Frontal cortex (tissue), 3 donors: ENCODE measurements at regions not wholly inside any gene's neighbourhood (a gene's known extent, or its start where the extent isn't known, plus 50 kb on each side); places are given as distances from the start of the nearest gene placed in this dataset.

Experiments
- DNase-seq, 2 donors: peaks; one replicate each; pipeline ENCODE4 v3.0.0; 2012; ENCODE audit warnings: low spot score in 2 of 2
- FAIRE-seq: peaks from 2 replicates; lab custom pipeline; 2012; peaks lifted over from hg19 to GRCh38; lab: Jason Lieb, UNC
- donor health status: control.
- donor health status: control.
- donor health status: control.

- DNase-seq (no peak), FAIRE-seq (no peak)
These were observed 195.3 kb downstream of the ABHD5 start for GRCh38 chr3:43885908-43886618.

GRCh38 chr3:43892061-43892460 lies 201.3 kb downstream of the ABHD5 start:
- FAIRE-seq (no peak), DNase-seq (no peak)

GRCh38 chr3:43892526-43892925 lies 201.8 kb downstream of the ABHD5 start:
- FAIRE-seq (no peak), DNase-seq (no peak)

- DNase-seq, result no peak
- no peak for FAIRE-seq
These were observed 203.0 kb downstream of the ABHD5 start for GRCh38 chr3:43893727-43894126.

GRCh38 chr3:43894176-43895049 lies 203.7 kb downstream of the ABHD5 start:
- FAIRE-seq (no peak), DNase-seq (peak; percentile 53 to 71)

- FAIRE-seq (no peak), DNase-seq (no peak)
These were observed 204.8 kb downstream of the ABHD5 start for GRCh38 chr3:43895573-43895972.

- DNase-seq (no peak), FAIRE-seq (no peak)
These were observed 211.7 kb downstream of the ABHD5 start for GRCh38 chr3:43902415-43902814.

GRCh38 chr3:43905157-43905556 lies 214.4 kb downstream of the ABHD5 start:
- no peak for FAIRE-seq
- DNase-seq, result no peak

- FAIRE-seq (no peak), DNase-seq (no peak)
These were observed 216.2 kb downstream of the ABHD5 start for GRCh38 chr3:43906849-43907507.

GRCh38 chr3:43907508-43907858 lies 216.7 kb downstream of the ABHD5 start:
- DNase-seq (no peak), FAIRE-seq (no peak)

GRCh38 chr3:43908456-43908855 lies 217.7 kb downstream of the ABHD5 start:
- DNase-seq (no peak), FAIRE-seq (no peak)

GRCh38 chr3:43909149-43909548 lies 218.4 kb downstream of the ABHD5 start:
- FAIRE-seq (no peak), DNase-seq (no peak)

- FAIRE-seq (no peak), DNase-seq (no peak)
These were observed 220.0 kb downstream of the ABHD5 start for GRCh38 chr3:43910750-43911149.

GRCh38 chr3:43913036-43913948 lies 222.6 kb downstream of the ABHD5 start:
- FAIRE-seq (no peak), DNase-seq (no peak)

- FAIRE-seq (no peak), DNase-seq (no peak)
These were observed 223.5 kb downstream of the ABHD5 start for GRCh38 chr3:43914269-43914668.

- FAIRE-seq, result no peak
- DNase-seq, result no peak
These were observed 224.8 kb downstream of the ABHD5 start for GRCh38 chr3:43915546-43915945.

GRCh38 chr3:43917361-43917760 lies 226.6 kb downstream of the ABHD5 start:
- DNase-seq (no peak), FAIRE-seq (no peak)

- no peak for DNase-seq
- FAIRE-seq, result no peak
These were observed 228.3 kb downstream of the ABHD5 start for GRCh38 chr3:43919029-43919428.

GRCh38 chr3:43921056-43921648 lies 230.4 kb downstream of the ABHD5 start:
- FAIRE-seq (no peak), DNase-seq (no peak)
